ENCODE measurements at regions not wholly inside any gene's neighbourhood (a gene's known extent, or its start where the extent isn't known, plus 50 kb on each side); places are given as distances from the start of the nearest gene placed in this dataset.

DNA sequence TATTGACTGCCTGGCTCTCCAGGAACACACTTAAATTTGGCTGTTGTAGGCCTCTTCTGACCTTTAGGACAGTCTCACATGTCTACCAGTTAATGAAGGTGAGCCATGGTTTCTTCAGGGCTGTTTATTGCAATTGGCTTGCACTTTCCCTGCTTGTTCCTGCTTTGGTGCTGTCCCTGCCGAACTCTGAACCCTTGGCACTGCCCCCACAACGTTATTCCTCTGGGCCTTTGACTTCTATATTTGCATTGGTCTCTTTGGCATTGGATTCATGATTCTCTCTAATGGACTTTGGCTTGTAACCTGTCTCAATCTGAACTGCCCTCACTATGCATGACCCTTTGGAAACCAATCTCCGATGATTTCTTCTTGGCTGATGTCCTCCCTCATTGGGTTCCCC, 299.4 kb downstream of the UTP18 start:
- no peak for DNase-seq (ENCODE audit: low spot score)

DNA sequence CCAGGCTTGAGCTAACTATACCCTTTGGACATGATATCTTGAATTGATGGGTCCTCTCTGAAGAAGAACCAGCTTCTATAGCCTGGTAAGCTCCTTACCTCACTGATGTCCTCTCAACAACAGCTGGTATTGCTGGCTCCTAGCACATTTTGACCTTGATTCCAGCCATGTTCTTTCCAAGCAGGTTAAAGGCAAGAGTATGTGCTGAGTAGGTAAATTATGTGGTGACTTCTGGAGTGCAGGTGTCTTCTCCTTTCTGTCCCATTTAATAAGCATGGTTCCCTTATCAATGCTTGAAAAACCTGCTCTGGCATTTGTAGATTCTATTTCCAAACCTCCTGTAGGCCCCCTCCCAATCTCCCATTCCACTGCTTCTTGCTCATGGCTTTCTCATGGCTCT, 300.1 kb downstream of the UTP18 start:
- DNase-seq (ENCODE audit: low spot score), result no peak

DNA sequence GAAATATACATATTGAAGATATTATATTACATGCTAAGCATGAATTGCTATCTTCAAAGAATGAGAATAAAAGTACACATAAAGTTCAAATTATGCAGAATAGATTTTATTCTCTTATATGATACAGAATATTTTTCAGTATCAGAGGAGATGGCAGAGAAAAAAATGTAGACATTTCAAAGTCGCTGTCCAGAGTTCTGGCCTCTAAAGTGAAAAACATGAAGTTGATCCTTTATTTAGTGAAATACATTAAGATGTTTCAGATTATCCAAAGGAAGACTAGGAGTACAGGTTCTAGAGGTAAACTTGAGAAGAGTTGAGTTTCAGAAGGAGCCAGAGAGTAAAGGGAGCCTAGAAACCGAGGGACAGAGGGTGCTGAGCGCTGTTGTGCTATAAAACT, 303.6 kb downstream of the UTP18 start:
- DNase-seq (ENCODE audit: low spot score), result no peak

DNA sequence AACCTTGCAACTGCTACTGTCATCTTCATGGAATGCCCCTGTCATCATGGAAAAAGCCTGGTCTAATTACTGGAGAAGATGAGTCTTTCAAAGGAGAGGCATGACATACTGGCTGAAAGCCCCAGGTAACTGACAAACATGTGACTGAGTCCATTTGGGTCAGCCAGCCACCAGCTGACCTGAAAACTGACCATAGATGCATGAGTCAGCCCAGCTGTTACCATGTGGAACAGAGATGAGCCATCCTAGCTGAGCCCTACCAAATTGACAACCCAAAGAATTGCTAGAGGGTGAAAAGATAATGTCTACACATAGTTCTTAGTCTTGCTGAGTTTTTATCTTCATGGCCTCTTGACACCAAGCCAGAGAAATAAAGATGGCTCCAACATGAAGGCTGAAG, 311.8 kb downstream of the UTP18 start:
- DNase-seq (ENCODE audit: low spot score), result no peak
